ENCODE measurements at regions not wholly inside any gene's neighbourhood (a gene's known extent, or its start where the extent isn't known, plus 50 kb on each side); places are given as distances from the start of the nearest gene placed in this dataset.

GRCh38 chr17:72429066-72429638, 308.3 kb downstream of the SOX9 start:
- no peaks in the 10 kb centered on the region for H4K20me1 ChIP-seq (ENCODE audit: insufficient read depth, low read length)
- no peak overlapping the region for H3K9ac ChIP-seq (ENCODE audit: insufficient read depth, low read length, poor library complexity, severe bottlenecking)
- Mint-ChIP-seq H3K9me3 (peaks cover 0 to 11% (median 7%) of the 10 kb centered on the region in 7 donors), H3K27ac (no peak overlapping the region), H3K4me1 (no peaks in the 10 kb centered on the region), H3K4me3 (no peak overlapping the region), H3K36me3 (no peaks in the 10 kb centered on the region), H3K27me3 (ENCODE audit: low read depth in 3 of 3) (peaks cover 0 to 8% (median 1%) of the 10 kb centered on the region in 3 donors)
- no peak overlapping the region for H2AFZ ChIP-seq (ENCODE audit: insufficient read depth, low read depth, low read length, poor library complexity, severe bottlenecking)
- no peak overlapping the region for H3K4me2 ChIP-seq (replicated peaks; ENCODE audit: extremely low read depth, low read length, poor library complexity, severe bottlenecking)
- H3K27ac ChIP-seq (ENCODE audit: low read depth in 1 of 2, low read length in 2 of 2), result no peak overlapping the region
- H3K79me2 ChIP-seq (ENCODE audit: insufficient read depth, low read length), result no peaks in the 10 kb centered on the region
- H3K4me1 ChIP-seq (ENCODE audit: control insufficient read depth in 1 of 2, insufficient read depth in 2 of 2, low read length in 2 of 2), result no peaks in the 10 kb centered on the region
- no peaks in the 10 kb centered on the region for H3K9me3 ChIP-seq (replicated peaks in 1 of 2; ENCODE audit: control insufficient read depth in 1 of 2, insufficient read depth in 1 of 2, low read length in 2 of 2)
- DNase-seq, result no peak
- no peaks in the 10 kb centered on the region for H3K36me3 ChIP-seq (replicated peaks in 1 of 2; ENCODE audit: control insufficient read depth in 1 of 2, insufficient read depth in 2 of 2, low read length in 2 of 2)
- no peak for TF ChIP-seq CTCF (IDR thresholded peaks at IDR 0.05)
- intact Hi-C loops (cut with micrococcal nuclease), result no loop called here
- no peak overlapping the region for H3K4me3 ChIP-seq (replicated peaks in 1 of 3; ENCODE audit: low read depth in 2 of 3, low read length in 3 of 3)
- 95% methylated on average over 2 of the region's 4 CpGs for WGBS (ENCODE audit: insufficient coverage)
- H3K27me3 ChIP-seq (ENCODE audit: control insufficient read depth in 2 of 2, insufficient read depth in 2 of 2, low read length in 2 of 2), result no peaks in the 10 kb centered on the region

GRCh38 chr17:72430611-72431432, 310.0 kb downstream of the SOX9 start:
- no peak overlapping the region for H3K27ac ChIP-seq (ENCODE audit: low read depth in 1 of 2, low read length in 2 of 2)
- Mint-ChIP-seq H3K4me1 (no peaks in the 10 kb centered on the region), H3K9me3 (peaks cover 0 to 7% (median 4%) of the 10 kb centered on the region in 7 donors), H3K27ac (no peak overlapping the region), H3K27me3 (ENCODE audit: low read depth in 3 of 3) (peaks cover 0 to 12% (median 1%) of the 10 kb centered on the region in 3 donors), H3K4me3 (no peak overlapping the region), H3K36me3 (no peaks in the 10 kb centered on the region)
- H2AFZ ChIP-seq (ENCODE audit: insufficient read depth, low read depth, low read length, poor library complexity, severe bottlenecking), result no peak overlapping the region
- H3K9ac ChIP-seq (ENCODE audit: insufficient read depth, low read length, poor library complexity, severe bottlenecking), result no peak overlapping the region
- no peaks in the 10 kb centered on the region for H3K36me3 ChIP-seq (replicated peaks in 1 of 2; ENCODE audit: control insufficient read depth in 1 of 2, insufficient read depth in 2 of 2, low read length in 2 of 2)
- no peak for TF ChIP-seq CTCF (IDR thresholded peaks at IDR 0.05)
- H3K27me3 ChIP-seq (ENCODE audit: control insufficient read depth in 2 of 2, insufficient read depth in 2 of 2, low read length in 2 of 2), result no peaks in the 10 kb centered on the region
- no peak overlapping the region for H3K4me2 ChIP-seq (replicated peaks; ENCODE audit: extremely low read depth, low read length, poor library complexity, severe bottlenecking)
- WGBS (ENCODE audit: insufficient coverage), result 75% methylated on average over 15 of the region's 20 CpGs
- no peaks in the 10 kb centered on the region for H3K4me1 ChIP-seq (ENCODE audit: control insufficient read depth in 1 of 2, insufficient read depth in 2 of 2, low read length in 2 of 2)
- intact Hi-C loops (cut with micrococcal nuclease), result no loop called here
- no peaks in the 10 kb centered on the region for H4K20me1 ChIP-seq (ENCODE audit: insufficient read depth, low read length)
- DNase-seq, result no peak
- H3K9me3 ChIP-seq (replicated peaks in 1 of 2; ENCODE audit: control insufficient read depth in 1 of 2, insufficient read depth in 1 of 2, low read length in 2 of 2), result no peaks in the 10 kb centered on the region
- no peak overlapping the region for H3K4me3 ChIP-seq (replicated peaks in 1 of 3; ENCODE audit: low read depth in 2 of 3, low read length in 3 of 3)
- no peaks in the 10 kb centered on the region for H3K79me2 ChIP-seq (ENCODE audit: insufficient read depth, low read length)
